HEK293T (cell line): ENCODE measurements at regions not wholly inside any gene's neighbourhood (a gene's known extent, or its start where the extent isn't known, plus 50 kb on each side); places are given as distances from the start of the nearest gene placed in this dataset.
"Not testable (repeated sequence)": the region's sequence is repeated elsewhere in the genome, so short reads cannot be mapped to it uniquely, and the experiment has no call there.

Experiments
- ARNT ChIP-seq: fragments of 450-650 bp; IDR thresholded peaks from 2 replicates; pipeline ENCODE4 v1.6.1; 2017; ENCODE audit warnings: mild to moderate bottlenecking
- BHLHE40 ChIP-seq: fragments of 450-650 bp; IDR thresholded peaks from 2 replicates; pipeline ENCODE4 v1.6.1; 2016; ENCODE audit warnings: mild to moderate bottlenecking, moderate library complexity, borderline replicate concordance
- ELF4 ChIP-seq: fragments of 450-650 bp; IDR thresholded peaks from 2 replicates; pipeline ENCODE4 v1.6.1; 2017; ENCODE audit warnings: antibody characterized with exemption
- FOXA1 ChIP-seq: fragments of 450-650 bp; IDR thresholded peaks from 2 replicates; pipeline ENCODE4 v1.6.1; 2016; ENCODE audit warnings: mild to moderate bottlenecking
- FOXK2 ChIP-seq: fragments of 450-650 bp; IDR thresholded peaks from 2 replicates; pipeline ENCODE4 v1.6.1; 2016; ENCODE audit warnings: mild to moderate bottlenecking
- FOXM1 ChIP-seq: fragments of 450-650 bp; IDR thresholded peaks from 2 replicates; pipeline ENCODE4 v1.6.1; 2017; ENCODE audit warnings: mild to moderate bottlenecking, borderline replicate concordance
- NFRKB ChIP-seq: fragments of 450-650 bp; IDR thresholded peaks from 2 replicates; pipeline ENCODE4 v1.6.1; 2016; ENCODE audit warnings: mild to moderate bottlenecking, moderate library complexity
- TARDBP ChIP-seq: fragments of 450-650 bp; IDR thresholded peaks from 2 replicates; pipeline ENCODE4 v1.6.1; 2016
- ZNF384 ChIP-seq: fragments of 450-650 bp; IDR thresholded peaks from 2 replicates; pipeline ENCODE4 v1.6.1; 2016
- TF ChIP-seq, protein P1 (sequence below): fragments of 450-650 bp; IDR thresholded peaks from 2 replicates; pipeline ENCODE4 v1.6.1; 2016

DNA sequence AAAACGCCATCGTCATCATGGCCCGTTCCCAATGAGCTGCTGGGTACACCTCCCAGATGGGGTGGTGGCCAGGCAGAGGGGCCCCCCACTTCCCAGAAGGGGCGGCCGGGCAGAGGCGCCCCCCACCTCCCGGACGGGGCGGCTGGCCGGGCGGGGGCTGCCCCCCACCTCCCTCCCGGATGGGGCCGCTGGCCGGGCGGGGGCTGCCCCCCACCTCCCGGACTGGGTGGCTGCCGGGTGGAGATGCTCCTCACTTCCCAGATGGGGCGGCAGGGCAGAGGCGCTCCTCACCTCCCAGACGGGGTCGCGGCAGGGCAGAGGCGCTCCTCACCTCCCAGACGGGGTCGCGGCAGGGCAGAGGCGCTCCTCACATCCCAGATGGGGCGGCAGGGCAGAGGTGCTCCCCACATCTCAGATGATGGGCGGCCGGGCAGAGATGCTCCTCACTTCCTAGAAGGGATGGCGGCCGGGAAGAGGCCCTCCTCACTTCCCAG lies 215.4 kb upstream of the TBL1XR1 start:
- not testable (repeated sequence) for TF ChIP-seq NFRKB, BHLHE40, FOXK2, ELF4, ZNF384, FOXM1, ARNT, FOXA1, TARDBP
- TF ChIP-seq, protein P1, sequence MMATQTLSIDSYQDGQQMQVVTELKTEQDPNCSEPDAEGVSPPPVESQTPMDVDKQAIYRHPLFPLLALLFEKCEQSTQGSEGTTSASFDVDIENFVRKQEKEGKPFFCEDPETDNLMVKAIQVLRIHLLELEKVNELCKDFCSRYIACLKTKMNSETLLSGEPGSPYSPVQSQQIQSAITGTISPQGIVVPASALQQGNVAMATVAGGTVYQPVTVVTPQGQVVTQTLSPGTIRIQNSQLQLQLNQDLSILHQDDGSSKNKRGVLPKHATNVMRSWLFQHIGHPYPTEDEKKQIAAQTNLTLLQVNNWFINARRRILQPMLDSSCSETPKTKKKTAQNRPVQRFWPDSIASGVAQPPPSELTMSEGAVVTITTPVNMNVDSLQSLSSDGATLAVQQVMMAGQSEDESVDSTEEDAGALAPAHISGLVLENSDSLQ: not testable (repeated sequence)
